Endodermal cell (in vitro differentiated cells): ENCODE measurements at regions not wholly inside any gene's neighbourhood (a gene's known extent, or its start where the extent isn't known, plus 50 kb on each side); places are given as distances from the start of the nearest gene placed in this dataset.

ENCODE experiments used
- DNase-seq: peaks from one replicate; pipeline ENCODE4 v3.0.0-alpha.2; 2017
- H3K27ac ChIP-seq: 2 replicates; pipeline ENCODE4 v1.5.1; 2013; ENCODE audit warnings: mild to moderate bottlenecking, low read depth, low read length, moderate library complexity
- H3K27me3 ChIP-seq: 2 replicates; pipeline ENCODE4 v1.6.1; 2013; ENCODE audit warnings: mild to moderate bottlenecking, low read length, moderate library complexity; ENCODE audit not compliant: insufficient read depth, control insufficient read depth, poor library complexity, severe bottlenecking
- H3K36me3 ChIP-seq: 2 replicates; pipeline ENCODE4 v1.7.0; 2013; ENCODE audit warnings: mild to moderate bottlenecking, low read length, moderate library complexity; ENCODE audit not compliant: control insufficient read depth, insufficient read depth
- H3K4me1 ChIP-seq: one replicate; pipeline ENCODE4 v1.7.0; 2013; ENCODE audit warnings: low read length; ENCODE audit not compliant: control insufficient read depth, insufficient read depth
- H3K4me3 ChIP-seq: 2 replicates; pipeline ENCODE4 v1.5.1; 2013; ENCODE audit warnings: mild to moderate bottlenecking, low read length, moderate library complexity
- H3K9ac ChIP-seq: 2 replicates; pipeline ENCODE4 v1.6.1; 2013; ENCODE audit warnings: mild to moderate bottlenecking, low read length, moderate library complexity; ENCODE audit not compliant: poor library complexity, severe bottlenecking; ENCODE audit errors: extremely low read depth
- H3K9me3 ChIP-seq: 2 replicates; pipeline ENCODE4 v1.6.1; 2013; ENCODE audit warnings: mild to moderate bottlenecking, low read length, moderate library complexity; ENCODE audit not compliant: control insufficient read depth
- H3K27ac Mint-ChIP-seq: 2 replicates; pipeline ENCODE4 v1.8.0; 2020; ENCODE audit warnings: mixed read lengths
- H3K27me3 Mint-ChIP-seq: 2 replicates; pipeline ENCODE4 v1.8.0; 2021; ENCODE audit warnings: mild to moderate bottlenecking, mixed read lengths; ENCODE audit not compliant: insufficient read depth
- H3K36me3 Mint-ChIP-seq: 2 replicates; pipeline ENCODE4 v1.8.0; 2020; ENCODE audit warnings: low read depth, mixed read lengths
- H3K4me1 Mint-ChIP-seq: 2 replicates; pipeline ENCODE4 v1.8.0; 2020; ENCODE audit warnings: mixed read lengths
- H3K4me3 Mint-ChIP-seq: 2 replicates; pipeline ENCODE4 v1.8.0; 2020; ENCODE audit warnings: mild to moderate bottlenecking, moderate library complexity, mixed read lengths
- H3K9me3 Mint-ChIP-seq: 2 replicates; pipeline ENCODE4 v1.8.0; 2020; ENCODE audit warnings: mild to moderate bottlenecking, mixed read lengths
- CTCF ChIP-seq: fragments of 200-600 bp; sonication (generic); conservative IDR thresholded peaks from 2 replicates; pipeline ENCODE4 v1.5.0; 2021; ENCODE audit warnings: antibody characterized with exemption, mild to moderate bottlenecking
- WGBS, 2 experiments: methylation state at CpG; one replicate each; pipeline versions ENCODE4 v1.1.5 to v1.1.7; 2013; ENCODE audit warnings: missing lambda C conversion rate in 2 of 2, mixed read lengths in 1 of 2; ENCODE audit not compliant: insufficient coverage in 1 of 2, insufficient read length in 1 of 2; 5-methylcytosine and 5-hydroxymethylcytosine counted together

- Histone ChIP-seq H3K27ac (no peak overlapping the region), H3K4me1 (no peaks in the 10 kb centered on the region), H3K9ac (no peak overlapping the region), H3K36me3 (no peaks in the 10 kb centered on the region), H3K4me3 (no peak overlapping the region), H3K27me3 (no peaks in the 10 kb centered on the region), H3K9me3 (no peaks in the 10 kb centered on the region)
- no peaks in the 10 kb centered on the region for H3K27me3 Mint-ChIP-seq
- no peak overlapping the region for H3K4me3 Mint-ChIP-seq
- WGBS, 2 experiments = 83% methylated on average over 1 of the region's 1 CpG; no CpG with 5 or more reads in 1 of the 2 experiments
- TF ChIP-seq CTCF = no peak
- H3K36me3 Mint-ChIP-seq = no peaks in the 10 kb centered on the region
- no peak overlapping the region for H3K27ac Mint-ChIP-seq
- no peaks in the 10 kb centered on the region for H3K4me1 Mint-ChIP-seq
- no peaks in the 10 kb centered on the region for H3K9me3 Mint-ChIP-seq
- no peak for DNase-seq
These were observed 468.9 kb downstream of the ACTL7B start for GRCh38 chr9:108386859-108387384.

GRCh38 chr9:108386032-108386431 lies 469.8 kb downstream of the ACTL7B start:
- no peak for TF ChIP-seq CTCF
- H3K9me3 ChIP-seq = no peaks in the 10 kb centered on the region
- no peaks in the 10 kb centered on the region for H3K27me3 Mint-ChIP-seq

GRCh38 chr9:108383796-108384195 lies 472.0 kb downstream of the ACTL7B start:
- Histone ChIP-seq H3K36me3 (no peaks in the 10 kb centered on the region), H3K4me1 (no peaks in the 10 kb centered on the region), H3K9ac (no peak overlapping the region), H3K27ac (no peak overlapping the region), H3K9me3 (no peaks in the 10 kb centered on the region), H3K4me3 (no peak overlapping the region), H3K27me3 (no peaks in the 10 kb centered on the region)
- no peak for TF ChIP-seq CTCF
- 85% methylated on average over 1 of the region's 1 CpG; no CpG with 5 or more reads in 1 of the 2 experiments for WGBS, 2 experiments
- H3K27ac Mint-ChIP-seq = no peak overlapping the region
- no peaks in the 10 kb centered on the region for H3K36me3 Mint-ChIP-seq
- no peak for DNase-seq
- H3K4me1 Mint-ChIP-seq = no peaks in the 10 kb centered on the region
- no peaks in the 10 kb centered on the region for H3K9me3 Mint-ChIP-seq
- no peaks in the 10 kb centered on the region for H3K27me3 Mint-ChIP-seq
- no peak overlapping the region for H3K4me3 Mint-ChIP-seq

More at GRCh38 chr9:108386032-108386431, 469.8 kb downstream of the ACTL7B start:
- Mint-ChIP-seq H3K36me3 (no peaks in the 10 kb centered on the region), H3K4me3 (no peak overlapping the region), H3K27ac (no peak overlapping the region), H3K4me1 (no peaks in the 10 kb centered on the region), H3K9me3 (no peaks in the 10 kb centered on the region)
- Histone ChIP-seq H3K27ac (no peak overlapping the region), H3K36me3 (no peaks in the 10 kb centered on the region), H3K4me1 (no peaks in the 10 kb centered on the region), H3K27me3 (no peaks in the 10 kb centered on the region), H3K9ac (no peak overlapping the region), H3K4me3 (no peak overlapping the region)
- WGBS, 2 experiments = 95 to 100% methylated on average over 2 of the region's 2 CpGs
- DNase-seq = no peak
